ENCODE measurements at regions not wholly inside any gene's neighbourhood (a gene's known extent, or its start where the extent isn't known, plus 50 kb on each side); places are given as distances from the start of the nearest gene placed in this dataset.

DNA sequence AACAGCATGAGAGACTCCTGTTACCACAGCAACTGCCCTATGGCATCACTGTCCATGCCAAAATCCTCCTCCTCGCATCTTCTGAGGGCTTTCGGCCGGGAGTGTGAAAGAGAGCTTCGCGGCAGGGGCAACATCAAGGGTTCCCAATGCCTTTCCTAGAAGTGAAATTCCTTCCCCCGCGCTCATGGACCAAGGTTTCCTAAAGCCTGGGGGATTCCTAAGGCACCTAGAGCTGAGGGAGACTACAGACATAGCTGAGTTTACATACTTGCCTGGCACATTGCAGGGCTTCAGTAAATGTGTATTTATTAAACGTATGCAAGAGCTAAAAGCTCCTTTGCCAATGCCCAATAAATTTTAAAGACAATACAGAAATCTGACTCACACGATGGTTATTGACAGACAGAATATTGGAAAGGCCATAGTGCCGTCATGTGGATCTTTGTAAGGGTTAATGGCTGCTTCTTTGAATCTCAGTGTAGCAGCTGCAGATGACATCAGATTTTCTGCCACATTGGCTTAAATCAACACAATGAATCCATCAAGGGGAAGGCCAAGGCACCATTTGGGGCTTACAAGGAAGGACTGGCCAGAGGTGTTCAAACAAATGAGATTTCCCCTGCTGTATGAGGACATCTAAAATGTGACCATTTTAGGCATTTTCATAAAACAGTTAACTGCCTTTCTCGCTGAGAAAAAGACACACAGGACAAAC lies 281.2 kb upstream of the JARID2 start:
- no peak for DNase-seq (ENCODE audit: low read depth, low spot score)
- H3K4me3 ChIP-seq (ENCODE audit: low read length): no peak overlapping the region

DNA sequence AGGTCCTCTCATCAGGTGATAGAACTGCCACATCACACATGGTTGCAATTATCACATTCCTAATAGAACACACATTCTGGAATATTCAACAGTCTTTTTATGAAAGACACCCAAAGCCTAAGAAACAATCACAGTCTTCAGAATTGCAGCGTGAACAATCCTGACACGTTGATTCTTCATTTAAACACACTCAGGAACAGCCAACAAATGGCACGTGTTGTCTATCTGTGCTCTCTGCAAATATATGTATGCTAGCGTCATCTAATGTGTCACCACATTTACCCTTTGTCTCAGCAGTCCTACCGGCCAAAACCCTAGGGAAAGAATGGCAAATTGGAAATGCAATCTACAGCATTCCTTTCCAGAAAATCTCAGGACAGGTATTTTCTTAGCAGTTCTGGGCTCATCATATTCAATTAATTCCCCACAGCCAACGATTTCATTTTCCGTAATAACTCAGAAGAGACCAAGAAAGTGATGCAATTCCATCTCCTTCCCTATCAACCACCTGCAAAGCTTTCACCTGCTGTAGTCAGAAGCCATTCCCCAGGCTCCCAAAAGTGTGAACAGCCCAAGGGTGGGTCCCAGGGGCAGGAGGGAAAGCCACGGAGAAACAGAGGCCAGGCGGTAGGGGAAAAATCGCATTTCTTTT lies 280.3 kb upstream of the JARID2 start:
- no peak for DNase-seq (ENCODE audit: low read depth, low spot score)
- H3K4me3 ChIP-seq (ENCODE audit: low read length): no peak overlapping the region

DNA sequence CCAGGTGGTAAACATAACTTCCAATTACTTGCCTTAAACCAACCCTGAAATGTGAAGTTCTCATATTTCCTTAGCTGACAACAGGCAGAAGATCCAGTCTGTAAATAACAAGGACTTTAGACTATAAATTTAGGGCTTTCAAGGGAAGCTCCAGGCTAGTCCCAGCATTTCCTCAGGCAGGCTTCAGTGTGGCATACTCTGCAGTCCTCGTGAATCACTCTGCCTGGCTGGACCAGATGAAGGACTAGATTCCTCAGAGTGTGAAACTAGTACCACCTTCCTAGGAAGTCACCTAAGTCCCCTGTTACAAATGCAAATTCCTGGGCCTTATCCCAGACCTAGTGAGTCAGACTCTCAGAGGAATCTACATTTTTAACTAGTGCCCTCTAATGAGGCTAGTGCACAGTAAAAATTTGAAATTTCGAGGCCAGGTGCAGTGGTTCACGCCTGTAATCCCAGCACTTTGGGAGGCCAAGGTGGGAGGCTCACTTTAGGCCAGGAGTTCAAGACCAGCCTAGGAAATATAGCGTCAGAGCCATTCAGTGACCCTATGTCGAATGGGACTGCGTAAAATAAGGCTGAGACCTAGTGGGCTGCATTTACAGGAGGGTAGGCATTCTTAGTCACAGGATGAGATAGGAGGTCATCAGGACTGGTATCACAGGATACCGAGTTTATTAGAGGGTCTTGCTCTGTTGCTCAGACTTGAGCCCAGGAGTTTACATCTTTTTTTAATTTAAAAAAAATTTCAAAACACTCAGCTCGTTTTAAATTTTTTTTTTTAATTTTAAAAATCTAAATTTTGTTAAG lies 279.6 kb upstream of the JARID2 start:
- no peak overlapping the region for H3K4me3 ChIP-seq (ENCODE audit: low read length)
- no peak for DNase-seq (ENCODE audit: low read depth, low spot score)

GRCh38 chr6:14966906-14967711 lies 278.8 kb upstream of the JARID2 start:
- no peak for DNase-seq (ENCODE audit: low read depth, low spot score)
- no peak overlapping the region for H3K4me3 ChIP-seq (ENCODE audit: low read length)

DNA sequence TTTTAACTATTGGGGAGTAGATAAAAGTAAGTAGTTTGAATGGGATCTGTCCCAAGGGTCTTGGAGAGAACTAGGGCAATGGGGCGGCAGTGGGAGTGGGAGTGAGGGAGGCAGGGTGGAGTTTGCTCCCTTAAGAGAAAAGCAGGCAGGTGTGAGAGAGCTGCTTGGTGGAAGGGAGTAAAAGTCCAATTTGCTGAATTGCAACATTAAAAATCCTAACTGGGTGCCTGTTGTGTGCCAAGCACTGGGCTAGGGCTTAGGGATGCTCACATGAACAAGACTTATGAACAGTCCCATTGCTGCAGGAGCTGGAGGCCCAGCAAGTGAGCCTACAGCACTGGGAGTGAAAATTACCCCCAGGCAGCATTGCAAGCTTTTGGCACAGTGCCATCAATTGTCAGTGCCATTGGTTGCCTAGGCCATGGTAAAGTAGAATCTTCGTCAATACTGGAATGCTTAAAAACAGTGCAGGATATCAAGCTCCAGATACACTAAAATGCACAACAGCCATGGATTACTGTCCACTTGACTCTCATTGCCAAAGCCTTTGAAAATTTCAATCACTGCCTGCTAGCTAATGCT lies 277.7 kb upstream of the JARID2 start:
- DNase-seq (ENCODE audit: low read depth, low spot score): no peak
- H3K4me3 ChIP-seq (ENCODE audit: low read length): no peak overlapping the region

DNA sequence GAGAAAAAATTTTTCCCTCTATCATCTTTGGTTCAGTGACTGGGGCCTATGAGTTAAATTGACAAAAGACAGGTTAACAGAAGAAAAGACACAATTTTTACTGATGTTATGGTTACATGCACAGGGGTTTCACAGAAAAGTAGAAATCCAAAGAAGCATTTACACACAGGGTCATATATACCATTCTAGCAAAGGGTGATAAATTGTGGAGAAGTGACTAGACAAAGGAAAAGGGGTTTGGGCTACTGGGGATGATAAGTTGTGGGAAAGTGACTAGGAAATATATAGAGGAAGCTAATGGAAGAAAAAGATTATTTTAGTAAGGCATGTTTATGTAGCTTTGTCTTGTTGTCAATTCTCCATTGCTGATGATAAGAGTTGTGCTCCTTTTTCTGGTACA lies 276.7 kb upstream of the JARID2 start:
- H3K4me3 ChIP-seq (ENCODE audit: low read length): no peak overlapping the region
- DNase-seq (ENCODE audit: low read depth, low spot score): no peak

- DNase-seq (ENCODE audit: low read depth, low spot score): no peak
- no peak overlapping the region for H3K4me3 ChIP-seq (ENCODE audit: low read length)
Observed at GRCh38 chr6:14972379-14973067, 273.3 kb upstream of the JARID2 start.

GRCh38 chr6:14974372-14974771 lies 271.5 kb upstream of the JARID2 start:
- DNase-seq (ENCODE audit: low read depth, low spot score): no peak
- H3K4me3 ChIP-seq (ENCODE audit: low read length): no peak overlapping the region

GRCh38 chr6:14974792-14975470 lies 270.9 kb upstream of the JARID2 start:
- no peak for DNase-seq (ENCODE audit: low read depth, low spot score)
- H3K4me3 ChIP-seq (ENCODE audit: low read length): no peak overlapping the region

- no peak overlapping the region for H3K4me3 ChIP-seq (ENCODE audit: low read length)
- DNase-seq (ENCODE audit: low read depth, low spot score): no peak
Observed at GRCh38 chr6:14975471-14975817, 270.4 kb upstream of the JARID2 start.

DNA sequence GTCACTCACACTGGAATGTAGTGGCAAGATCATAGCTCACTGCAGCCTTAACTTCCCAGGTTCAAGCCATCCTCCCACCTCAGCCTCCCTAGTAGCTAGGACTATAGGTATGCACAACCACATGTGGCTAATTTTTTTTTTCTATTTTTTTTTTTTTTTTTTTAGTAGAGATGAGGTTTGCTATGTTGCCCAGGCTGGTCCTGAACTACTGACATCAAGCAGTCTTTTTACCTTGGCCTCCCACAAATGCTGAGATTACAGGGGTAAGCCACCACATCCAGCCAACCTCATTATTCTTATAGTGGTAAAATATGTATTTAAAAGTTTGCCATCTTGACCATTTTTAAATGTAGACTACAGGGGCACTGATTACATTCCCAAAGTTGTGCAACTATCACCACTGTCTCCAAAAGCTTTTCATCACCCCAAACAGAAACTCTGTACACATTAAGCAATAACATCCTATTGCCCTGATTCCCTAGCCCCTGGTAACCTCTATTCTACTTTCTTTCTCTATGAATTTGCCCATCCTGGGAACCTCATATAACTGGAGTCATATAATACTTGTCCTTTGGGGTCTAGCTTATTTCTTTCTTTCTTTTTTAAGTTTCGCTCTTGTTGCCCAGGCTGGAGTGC lies 268.0 kb upstream of the JARID2 start:
- no peak for DNase-seq (ENCODE audit: low read depth, low spot score)
- H3K4me3 ChIP-seq (ENCODE audit: low read length): no peak overlapping the region

DNA sequence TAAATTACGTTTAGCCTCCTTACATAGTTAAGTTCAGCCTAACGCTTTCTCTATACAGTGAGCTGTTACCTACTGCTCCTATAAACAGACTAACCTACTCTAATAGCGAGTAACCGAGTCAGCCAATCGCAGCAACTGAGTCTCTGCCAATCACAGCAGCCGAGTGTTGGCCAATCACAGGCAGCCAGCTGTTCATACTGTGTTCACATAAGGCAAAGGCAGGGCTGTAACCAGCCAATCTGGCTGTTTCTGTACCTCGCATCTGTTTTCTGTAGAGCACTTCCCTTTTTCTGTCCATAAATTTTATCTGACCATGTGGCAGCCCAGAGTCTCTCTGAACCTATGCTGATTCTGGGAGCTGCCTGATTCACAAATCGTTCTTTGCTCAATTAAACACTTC lies 263.9 kb upstream of the JARID2 start:
- H3K4me3 ChIP-seq (ENCODE audit: low read length): no peak overlapping the region
- DNase-seq (ENCODE audit: low read depth, low spot score): no peak

DNA sequence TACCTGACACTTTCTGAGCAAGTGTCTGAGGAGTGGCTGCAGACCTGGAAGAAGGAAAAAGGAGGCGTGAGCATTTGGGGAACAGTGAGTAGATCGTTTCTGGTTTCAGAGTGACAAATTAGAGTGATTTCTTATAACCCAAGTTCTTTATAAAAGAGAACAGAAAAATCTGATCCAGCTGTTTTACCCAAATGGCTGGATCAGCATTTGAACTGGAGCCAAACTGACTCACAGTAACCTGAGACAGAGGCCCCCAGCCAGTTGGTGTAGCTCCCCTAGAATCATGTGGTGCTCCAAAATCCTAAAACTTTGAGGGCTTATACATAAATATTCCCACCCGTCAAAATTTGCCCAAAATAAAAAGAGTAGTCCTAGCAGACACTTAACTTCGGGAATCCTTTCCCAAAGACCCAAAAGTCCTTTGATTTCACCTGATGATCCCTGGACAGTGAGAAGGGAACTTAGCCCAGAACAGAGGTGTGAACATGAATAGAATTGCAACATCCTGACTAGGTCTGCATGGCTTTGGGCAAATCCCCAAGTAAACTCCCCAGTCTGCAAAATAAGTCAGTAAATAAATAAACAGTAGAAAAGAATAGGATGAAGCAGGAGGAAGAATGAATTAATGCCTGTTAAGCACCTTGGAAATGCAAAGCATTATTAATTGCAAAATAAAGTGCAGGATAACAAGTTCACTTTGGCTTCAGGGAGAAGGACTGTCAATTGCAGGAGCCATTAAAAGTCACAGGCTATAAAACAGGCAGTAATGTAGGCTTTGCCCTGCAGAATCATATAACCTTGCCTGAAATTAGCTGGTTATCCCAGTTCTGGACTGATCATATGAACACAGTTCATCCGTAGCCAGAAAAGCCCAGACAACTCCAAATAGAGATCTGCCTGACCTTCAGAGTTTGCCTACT lies 262.0 kb upstream of the JARID2 start:
- no peak overlapping the region for H3K4me3 ChIP-seq (ENCODE audit: low read length)
- DNase-seq (ENCODE audit: low read depth, low spot score): no peak

DNA sequence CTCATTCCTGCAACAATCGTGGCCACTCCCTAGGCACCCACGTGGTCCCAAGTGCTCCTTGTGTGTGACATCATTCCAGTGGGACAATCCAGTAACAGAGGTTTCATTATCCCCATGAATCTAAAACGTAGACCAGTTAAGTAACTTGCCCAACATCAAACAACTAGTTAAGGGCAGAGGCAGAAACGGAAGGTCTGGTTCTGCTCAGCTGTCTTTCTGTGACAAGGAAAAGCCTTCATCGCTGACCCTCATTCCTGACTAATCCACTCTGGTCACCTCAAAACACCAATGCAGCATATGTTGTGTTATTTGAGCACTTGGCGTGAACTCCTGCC lies 261.4 kb upstream of the JARID2 start:
- no peak for DNase-seq (ENCODE audit: low read depth, low spot score)
- no peak overlapping the region for H3K4me3 ChIP-seq (ENCODE audit: low read length)

DNA sequence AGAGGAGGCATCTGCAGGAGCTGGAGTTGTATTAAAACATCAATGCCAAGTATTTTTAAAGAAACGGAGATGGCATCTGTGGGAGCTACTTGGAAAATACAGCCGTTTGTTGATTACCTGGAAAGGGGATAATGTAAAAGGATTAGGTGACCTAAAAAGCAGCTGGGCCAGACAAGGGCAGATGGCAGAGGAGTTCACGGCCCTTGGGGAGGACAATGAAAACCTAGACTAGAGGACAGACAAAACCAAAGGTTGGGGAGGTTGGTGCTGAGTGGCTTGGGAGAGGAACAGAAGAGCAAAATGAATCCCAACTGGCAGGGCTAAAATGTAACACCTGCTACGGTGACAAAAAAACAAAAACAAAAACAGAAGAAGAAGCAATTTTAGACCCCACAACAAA lies 260.5 kb upstream of the JARID2 start:
- DNase-seq (ENCODE audit: low read depth, low spot score): no peak
- no peak overlapping the region for H3K4me3 ChIP-seq (ENCODE audit: low read length)

DNA sequence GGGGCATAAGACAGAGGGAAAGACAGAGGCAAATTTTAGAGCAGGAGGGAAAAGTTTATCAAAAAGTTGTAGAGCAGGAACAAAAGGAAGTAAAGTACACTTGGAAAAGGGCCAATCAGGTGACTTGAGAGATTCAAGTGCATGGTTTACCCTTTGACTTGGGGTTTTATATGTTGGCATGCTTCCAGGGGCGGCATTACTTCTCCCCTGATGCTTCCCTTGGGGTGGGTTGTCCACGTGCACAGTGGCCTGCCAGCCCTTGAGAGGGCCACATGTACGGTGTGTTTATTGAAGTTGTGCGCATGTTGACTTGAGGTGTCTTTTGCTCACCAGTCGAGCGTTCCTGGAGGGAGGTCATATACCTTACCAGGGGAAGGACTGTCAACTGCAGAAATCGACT lies 259.5 kb upstream of the JARID2 start:
- H3K4me3 ChIP-seq (ENCODE audit: low read length): no peak overlapping the region
- DNase-seq (ENCODE audit: low read depth, low spot score): no peak

- DNase-seq (ENCODE audit: low read depth, low spot score): no peak
- H3K4me3 ChIP-seq (ENCODE audit: low read length): no peak overlapping the region
Observed at GRCh38 chr6:14987490-14987889, 258.4 kb upstream of the JARID2 start.
